ENCODE measurements at regions not wholly inside any gene's neighbourhood (a gene's known extent, or its start where the extent isn't known, plus 50 kb on each side); places are given as distances from the start of the nearest gene placed in this dataset.
A peak's percentile ranks its signal among the peaks of the same experiment; 100 is the strongest.

DNA sequence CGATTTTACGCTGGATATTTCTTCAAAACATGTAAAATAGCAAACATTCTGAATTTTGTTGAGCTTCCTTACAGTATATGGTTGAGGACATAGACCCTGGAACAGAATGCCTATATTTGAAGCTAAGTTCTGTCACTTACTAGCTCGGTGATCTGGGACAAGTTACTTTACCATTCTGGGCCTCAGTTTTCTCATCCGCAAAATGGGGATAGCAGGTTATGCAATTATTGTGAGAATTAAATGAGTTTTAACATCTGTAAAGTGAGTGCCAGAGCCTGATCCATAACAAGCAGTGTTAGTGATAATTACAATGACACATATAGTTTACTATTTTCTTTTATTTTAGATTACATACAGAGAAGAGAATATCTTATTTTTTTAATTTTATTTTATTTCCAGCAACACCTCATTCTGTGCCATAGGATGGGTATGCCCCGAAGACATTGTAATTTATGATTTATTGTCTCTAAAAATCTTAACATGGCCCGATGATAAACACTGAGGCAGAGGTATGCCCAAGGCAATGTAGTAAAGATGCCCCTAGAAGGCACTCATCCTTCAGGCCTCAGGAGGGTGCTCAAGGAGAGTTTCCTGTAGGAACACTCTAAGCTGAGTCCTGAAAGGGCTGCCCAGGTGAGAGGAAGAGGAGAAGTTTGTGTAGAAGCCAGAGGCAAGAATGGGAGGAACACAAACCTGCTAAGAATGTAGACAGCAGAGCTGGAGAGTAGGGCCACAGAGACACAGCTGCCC is 250.9 kb downstream of the BCL11A start:
- no peaks in the 10 kb centered on the region for H3K9me3 ChIP-seq
- TF ChIP-seq CTCF (IDR thresholded peaks at IDR 0.05) (no peak), POLR2A (IDR thresholded peaks at IDR 0.05) (no peak)
- no peaks in the 10 kb centered on the region for H3K27me3 ChIP-seq
- H3K4me1 ChIP-seq, result peaks cover 2% of the 10 kb centered on the region
- intact Hi-C loops (cut with DNase I), result no loop called here
- H3K36me3 ChIP-seq (replicated peaks in 1 of 2; ENCODE audit: insufficient read depth in 1 of 2, low read depth in 2 of 2), result no peaks in the 10 kb centered on the region
- no peak overlapping the region for H3K4me3 ChIP-seq
- ATAC-seq, result no peak
- 76 to 81% methylated on average over 6 of the region's 6 CpGs for WGBS, 2 donors
- no peak for DNase-seq
- H3K27ac ChIP-seq, result no peak overlapping the region

DNA sequence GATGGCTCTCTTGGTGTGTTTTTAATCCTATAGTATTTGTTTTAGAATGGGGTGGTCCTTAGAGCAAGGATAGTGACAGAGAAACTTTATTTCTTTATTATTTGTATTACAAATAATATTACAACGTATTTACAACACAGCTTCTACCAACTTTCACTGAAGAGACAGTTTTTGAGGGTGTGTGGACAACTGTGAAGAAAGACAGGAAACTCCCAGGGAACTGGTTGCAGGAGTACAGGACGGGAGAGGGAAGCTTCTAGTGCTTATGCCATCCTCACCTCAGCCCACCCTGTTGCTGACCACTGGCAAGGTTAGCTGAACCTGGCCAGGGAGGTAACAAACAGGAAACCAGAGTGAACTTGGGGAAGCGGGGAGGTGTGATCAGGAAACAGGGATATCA is 251.7 kb downstream of the BCL11A start:
- Histone ChIP-seq H3K27ac (no peak overlapping the region), H3K9me3 (no peaks in the 10 kb centered on the region), H3K4me1 (peaks cover 5% of the 10 kb centered on the region), H3K4me3 (no peak overlapping the region), H3K27me3 (no peaks in the 10 kb centered on the region), H3K36me3 (replicated peaks in 1 of 2; ENCODE audit: insufficient read depth in 1 of 2, low read depth in 2 of 2) (no peaks in the 10 kb centered on the region)
- DNase-seq, result no peak
- ATAC-seq, result no peak
- TF ChIP-seq POLR2A (IDR thresholded peaks at IDR 0.05) (no peak), CTCF (IDR thresholded peaks at IDR 0.05) (no peak)
- intact Hi-C loops (cut with DNase I), result no loop called here
- WGBS, 2 donors, result 72 to 79% methylated on average over 3 of the region's 3 CpGs

DNA sequence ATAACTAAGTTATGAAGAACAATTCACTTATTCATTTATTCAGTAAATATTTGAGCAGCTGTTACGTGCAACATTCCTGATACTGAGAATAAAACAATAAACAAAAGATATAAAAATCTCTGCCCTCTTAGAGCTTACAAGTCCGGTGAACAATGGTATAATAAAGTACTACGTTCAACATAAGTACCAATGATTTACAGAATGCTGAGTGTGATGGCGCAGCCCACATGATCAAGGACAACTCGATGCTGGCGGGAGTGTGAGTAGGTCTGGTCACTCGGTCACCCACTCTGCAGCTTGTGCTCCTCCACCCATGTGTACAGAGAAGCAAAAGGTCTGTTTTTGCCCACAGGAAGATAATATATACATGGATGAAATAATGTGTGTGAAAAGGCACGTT is 254.3 kb downstream of the BCL11A start:
- Histone ChIP-seq H3K4me1 (peaks cover 5% of the 10 kb centered on the region), H3K36me3 (replicated peaks in 1 of 2; ENCODE audit: insufficient read depth in 1 of 2, low read depth in 2 of 2) (no peaks in the 10 kb centered on the region), H3K9me3 (no peaks in the 10 kb centered on the region), H3K4me3 (no peak overlapping the region), H3K27me3 (no peaks in the 10 kb centered on the region), H3K27ac (peak overlapping the region in 1 of 4 donors; percentile 12)
- WGBS, 2 donors, result 39 to 57% methylated on average over 8 of the region's 8 CpGs
- peak; percentile 62 for ATAC-seq
- no peak for TF ChIP-seq CTCF (IDR thresholded peaks at IDR 0.05)
- peak in 3 of 4 donors; percentile 17 to 28 (median 22) for DNase-seq
- intact Hi-C loops (cut with DNase I), result no loop called here

DNA sequence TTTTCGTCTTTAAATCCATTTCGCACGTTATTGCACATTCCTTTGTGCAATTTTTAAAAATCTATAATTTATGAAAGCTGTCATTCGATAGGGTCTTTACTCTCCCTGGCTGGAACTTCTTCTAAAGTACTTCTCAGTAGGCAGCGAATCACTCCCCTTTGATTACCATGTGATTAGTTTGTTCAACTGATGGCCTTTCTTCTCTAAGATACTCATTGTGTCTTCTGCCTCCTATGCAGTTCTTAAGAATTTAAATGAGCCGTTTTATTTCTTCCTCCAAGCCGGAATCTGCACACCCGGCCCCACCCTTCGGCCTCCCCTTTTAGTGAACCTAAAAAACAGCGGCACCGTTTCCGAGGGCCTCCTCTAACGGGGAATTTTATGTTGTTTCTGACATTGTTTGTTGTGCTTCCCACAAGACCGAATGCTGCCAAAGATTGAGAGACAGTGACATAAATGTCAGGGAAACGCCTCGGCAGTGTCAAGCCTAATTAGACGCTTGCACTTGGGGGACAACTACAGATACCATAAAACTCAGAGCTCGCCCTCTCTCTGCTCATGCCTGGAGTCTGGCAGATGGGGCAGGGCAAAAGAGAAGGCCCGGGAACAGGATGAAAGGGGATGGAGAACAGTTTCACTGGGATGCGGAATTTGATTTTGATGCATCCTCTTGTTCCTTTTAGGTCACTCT is 255.3 kb downstream of the BCL11A start:
- Histone ChIP-seq H3K4me3 (no peak overlapping the region), H3K4me1 (peaks cover 5% of the 10 kb centered on the region), H3K36me3 (replicated peaks in 1 of 2; ENCODE audit: insufficient read depth in 1 of 2, low read depth in 2 of 2) (no peaks in the 10 kb centered on the region), H3K9me3 (no peaks in the 10 kb centered on the region), H3K27me3 (no peaks in the 10 kb centered on the region), H3K27ac (no peak overlapping the region)
- intact Hi-C loops (cut with DNase I), result no loop called here
- WGBS, 2 donors, result 87% methylated on average over 20 of the region's 20 CpGs
- DNase-seq, result no peak
- ATAC-seq, result no peak
- TF ChIP-seq POLR2A (IDR thresholded peaks at IDR 0.05) (no peak), CTCF (IDR thresholded peaks at IDR 0.05) (no peak)
